ENCODE measurements at regions not wholly inside any gene's neighbourhood (a gene's known extent, or its start where the extent isn't known, plus 50 kb on each side); places are given as distances from the start of the nearest gene placed in this dataset.

DNA sequence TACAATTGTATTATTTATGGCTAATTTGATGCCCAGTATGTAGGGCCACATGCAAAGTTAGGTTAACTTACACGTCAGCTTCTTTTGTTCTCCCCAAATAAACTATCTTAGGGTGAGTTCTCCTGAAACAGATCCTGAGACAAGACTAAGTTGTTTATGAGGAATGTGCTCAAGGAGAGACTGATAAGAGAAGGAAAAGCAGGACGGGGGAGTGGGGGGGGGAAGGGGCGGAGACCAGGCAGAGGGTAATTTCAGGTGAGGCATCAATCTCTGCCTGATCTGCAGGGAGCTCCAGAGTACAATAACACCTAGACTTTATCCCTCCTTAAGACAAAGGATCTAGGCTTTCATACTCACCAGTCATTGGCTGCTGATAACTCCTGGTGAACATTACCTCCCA, 220.6 kb upstream of the BTBD3 start:
- Histone ChIP-seq H3K4me1 (replicated peaks in 1 of 4; ENCODE audit: control insufficient read depth in 3 of 4, insufficient read depth in 4 of 4, low read length in 3 of 4) (no peaks in the 10 kb centered on the region), H2BK15ac (ENCODE audit: low read length) (no peak overlapping the region), H2AK5ac (ENCODE audit: low read depth, low read length) (no peak overlapping the region), H3K23ac (ENCODE audit: insufficient read length) (no peak overlapping the region), H2BK20ac (ENCODE audit: low read length) (no peak overlapping the region), H3K9ac (replicated peaks in 1 of 4; ENCODE audit: extremely low read depth in 1 of 4, low read depth in 3 of 4, low read length in 3 of 4) (no peak overlapping the region), H4K91ac (replicated peaks; ENCODE audit: insufficient read length, low read length) (no peak overlapping the region), H3K4ac (replicated peaks; ENCODE audit: insufficient read length, low read depth, low read length) (no peak overlapping the region), H3K79me1 (ENCODE audit: low read depth, low read length) (no peaks in the 10 kb centered on the region), H4K8ac (ENCODE audit: extremely low read depth, insufficient read depth, low read length) (no peak overlapping the region), H3K79me2 (ENCODE audit: control insufficient read depth in 1 of 2, insufficient read depth in 2 of 2, low read length in 2 of 2) (no peaks in the 10 kb centered on the region), H3K56ac (replicated peaks; ENCODE audit: insufficient read length, low read depth, low read length) (no peak overlapping the region), H3K36me3 (ENCODE audit: control insufficient read depth in 2 of 4, insufficient read depth in 4 of 4, low read length in 3 of 4) (no peaks in the 10 kb centered on the region), H2BK12ac (ENCODE audit: low read depth, low read length) (no peak overlapping the region), H2BK5ac (ENCODE audit: low read depth, low read length) (no peak overlapping the region), H2BK120ac (replicated peaks; ENCODE audit: low read depth, low read length) (no peak overlapping the region), H3K27me3 (replicated peaks in 1 of 4; ENCODE audit: control insufficient read depth in 3 of 4, extremely low read depth in 1 of 4, insufficient read depth in 3 of 4, low read length in 3 of 4) (peaks cover 0 to 1% (median 0%) of the 10 kb centered on the region in 4 experiments; a peak in 1 of 7 replicates), H3K18ac (ENCODE audit: extremely low read depth, low read length) (no peak overlapping the region), H3K4me3 (ENCODE audit: extremely low read depth in 1 of 4, insufficient read depth in 2 of 4, low read depth in 3 of 4, low read length in 4 of 4) (no peak overlapping the region), H4K5ac (ENCODE audit: insufficient read length, low read depth, low read length) (no peak overlapping the region), H3K27ac (ENCODE audit: low read depth, low read length) (no peak overlapping the region), H3K14ac (ENCODE audit: insufficient read length) (no peak overlapping the region), H3K4me2 (ENCODE audit: insufficient read depth in 1 of 2, low read depth in 2 of 2, low read length in 2 of 2) (no peak overlapping the region), H2AFZ (ENCODE audit: low read length) (no peak overlapping the region), H3K9me3 (ENCODE audit: insufficient read depth in 2 of 2, low read depth in 1 of 2, low read length in 1 of 2) (peaks cover 5 to 9% of the 10 kb centered on the region in 2 experiments; a peak in 3 of 4 replicates), H3K23me2 (ENCODE audit: low read depth, low read length) (no peaks in the 10 kb centered on the region), H4K20me1 (replicated peaks in 1 of 2; ENCODE audit: control insufficient read depth in 1 of 2, insufficient read depth in 2 of 2, low read length in 2 of 2) (no peaks in the 10 kb centered on the region)
- WGBS, 2 experiments (ENCODE audit: extremely low coverage in 1 of 2, insufficient coverage in 1 of 2, insufficient read length in 1 of 2, insufficient replicate concordance in 2 of 2, low coverage in 1 of 2, low lambda C conversion rate in 2 of 2, missing lambda C conversion rate in 1 of 2) = 80% methylated on average over 3 of the region's 3 CpGs; no CpG with 5 or more reads in 1 of the 2 experiments
- DNase-seq (ENCODE audit: low read depth in 1 of 2, low spot score in 2 of 2) (no peak), FAIRE-seq (no peak)
- CTCF ChIA-PET (ENCODE audit: partially characterized antibody) = no interaction called here
- POLR2A ChIA-PET (ENCODE audit: partially characterized antibody) = no interaction called here
- TF ChIP-seq SAP30 (IDR thresholded peaks at IDR 0.05; ENCODE audit: insufficient read depth, insufficient replicate concordance, low read length) = no peak

Measured in H1 (cell line).